GM12878 (cell line): ENCODE measurements at regions not wholly inside any gene's neighbourhood (a gene's known extent, or its start where the extent isn't known, plus 50 kb on each side); places are given as distances from the start of the nearest gene placed in this dataset.

Source experiments
- ATAC-seq: fragments of 200-7000 bp; cut with Tn5 transposase; 3 replicates; pipeline ENCODE4 v1.9.1; 2020; ENCODE audit warnings: mild to moderate bottlenecking, moderate library complexity
- BruUV-seq: library from RNA; stranded (reverse); fragments of 400-500 nt; replicated peaks from 2 replicates; lab custom pipeline; 2021; lab: Mats Ljungman, UMichigan
- CTCF ChIA-PET: fragments of 300-600 bp; sonication (Branson Sonifier 250); formaldehyde crosslinking; extraction: SDS; loops from one replicate; lab custom pipeline; 2021; ENCODE audit warnings: inconsistent platforms; lab: Yijun Ruan, JAX
- POLR2A ChIA-PET: fragments of 350-600 bp; formaldehyde crosslinking; extraction: SDS; loops from one replicate; lab custom pipeline; 2021; ENCODE audit warnings: inconsistent platforms; lab: Charles Lee
- RAD21 ChIA-PET: fragments of 300-600 bp; sonication (Branson Sonifier 250); formaldehyde crosslinking; loops from one replicate; lab custom pipeline; 2023; ENCODE audit warnings: antibody characterized with exemption; ENCODE audit not compliant: unreplicated experiment; lab: Charles Lee
- SMC1A ChIA-PET: fragments of 300-600 bp; sonication (Branson Sonifier 250); formaldehyde crosslinking; loops from one replicate; lab custom pipeline; 2023; ENCODE audit not compliant: unreplicated experiment, uncharacterized antibody; lab: Charles Lee
- DNase-seq: peaks from one replicate; pipeline ENCODE4 v3.0.0-alpha.2; 2011; ENCODE audit warnings: low read depth, low spot score
- FAIRE-seq: peaks from 3 replicates; lab custom pipeline; 2011; peaks lifted over from hg19 to GRCh38; lab: Jason Lieb, UNC
- H2AFZ ChIP-seq: 2 replicates; pipeline ENCODE4 v1.6.0; 2011; ENCODE audit warnings: low read depth, low read length, control low read depth; ENCODE audit not compliant: control insufficient read depth
- H3K27ac ChIP-seq: 2 replicates; pipeline ENCODE4 v1.5.1; 2011; ENCODE audit warnings: control low read depth; ENCODE audit not compliant: control insufficient read depth, insufficient read depth
- H3K27me3 ChIP-seq, 2 experiments: replicated peaks in 1 of 2; 2 replicates each; pipeline versions ENCODE4 v1.6.0 to v1.6.1; 2011; ENCODE audit warnings: low read length in 1 of 2; ENCODE audit not compliant: control insufficient read depth in 2 of 2, insufficient read depth in 2 of 2
- H3K36me3 ChIP-seq, 2 experiments: 2 replicates each; pipeline ENCODE4 v1.5.1; 2011; ENCODE audit warnings: low read length in 1 of 2; ENCODE audit not compliant: control insufficient read depth in 2 of 2, insufficient read depth in 2 of 2
- H3K4me1 ChIP-seq: 2 replicates; pipeline ENCODE4 v1.6.1; 2011; ENCODE audit warnings: mild to moderate bottlenecking, low read length, moderate library complexity, mixed read lengths; ENCODE audit not compliant: control insufficient read depth, insufficient read depth
- H3K4me2 ChIP-seq: 2 replicates; pipeline ENCODE4 v1.6.0; 2011; ENCODE audit warnings: control low read depth; ENCODE audit not compliant: control insufficient read depth, insufficient read depth
- H3K4me3 ChIP-seq: fragments of 200-600 bp; sonication (generic); 2 replicates; pipeline ENCODE4 v1.5.1; 2016
- H3K79me2 ChIP-seq: 2 replicates; pipeline ENCODE4 v1.6.0; 2011; ENCODE audit warnings: low read length; ENCODE audit not compliant: control insufficient read depth, insufficient read depth
- H3K9ac ChIP-seq: 2 replicates; pipeline ENCODE4 v1.8.0; 2011; ENCODE audit warnings: low read length, control low read depth, mixed read lengths; ENCODE audit not compliant: control insufficient read depth, insufficient read depth
- H3K9me3 ChIP-seq: replicated peaks from 3 replicates; pipeline ENCODE4 v1.5.1; 2011; ENCODE audit warnings: mild to moderate bottlenecking, low read length; ENCODE audit not compliant: control insufficient read depth, insufficient read depth
- H4K20me1 ChIP-seq: 2 replicates; pipeline ENCODE4 v1.6.0; 2011; ENCODE audit not compliant: control insufficient read depth, insufficient read depth
- CEBPB ChIP-seq, 2 experiments: fragments of 150-350 bp in 1 of 2; IDR thresholded peaks; 2 replicates each; pipeline ENCODE4 v1.6.1; 2012 to 2014; ENCODE audit warnings: low read depth in 2 of 2, low read length in 2 of 2, borderline replicate concordance in 1 of 2, inconsistent platforms in 1 of 2
- CHD4 ChIP-seq: fragments of 200-600 bp; sonication (generic); IDR thresholded peaks from 2 replicates; pipeline ENCODE4 v1.6.1; 2016; ENCODE audit warnings: mild to moderate bottlenecking
- KDM1A ChIP-seq: fragments of 200-600 bp; sonication (generic); IDR thresholded peaks from 2 replicates; pipeline ENCODE4 v1.6.1; 2016; ENCODE audit warnings: borderline replicate concordance
- POLR2AphosphoS2 ChIP-seq: IDR thresholded peaks from 2 replicates; pipeline ENCODE4 v1.6.1; 2011; ENCODE audit warnings: low read depth, mild to moderate bottlenecking, low read length, improper control_type of control experiment, moderate library complexity
- ZNF207 ChIP-seq: fragments of 450-650 bp; IDR thresholded peaks from 2 replicates; pipeline ENCODE4 v1.6.1; 2014; ENCODE audit warnings: antibody characterized with exemption, mild to moderate bottlenecking, borderline replicate concordance
- ZZZ3 ChIP-seq: IDR thresholded peaks from 2 replicates; pipeline ENCODE4 v1.6.1; 2011; ENCODE audit warnings: low read depth; ENCODE audit not compliant: control insufficient read depth, insufficient read length
- WGBS: methylation state at CpG from one replicate; pipeline ENCODE4 v1.1.6; 2016; ENCODE audit warnings: low lambda C conversion rate; ENCODE audit not compliant: insufficient replicate concordance, insufficient coverage; ENCODE audit errors: missing lambda C conversion rate; 5-methylcytosine and 5-hydroxymethylcytosine counted together
- in situ Hi-C: fragments of 300-500 bp; cut with MboI; formaldehyde crosslinking; loops from 9 replicates; pipeline ENCODE4 v1.14.3; 2018; ENCODE audit warnings: mixed read lengths
- intact Hi-C: fragments of 100-400 bp; cut with micrococcal nuclease; formaldehyde crosslinking; loops from one replicate; pipeline ENCODE4 v1.14.2; 2022; ENCODE audit not compliant: unreplicated experiment
- TF ChIP-seq, protein P1 (sequence below): IDR thresholded peaks from 2 replicates; pipeline ENCODE4 v1.6.1; 2012; ENCODE audit warnings: improper control_type of control experiment, low read depth, low read length; ENCODE audit not compliant: insufficient replicate concordance
- TF ChIP-seq, protein P2 (sequence below): fragments of 450-650 bp; IDR thresholded peaks from 2 replicates; pipeline ENCODE4 v1.6.1; 2017; ENCODE audit warnings: borderline replicate concordance
- TF ChIP-seq, protein P3 (sequence below): IDR thresholded peaks from 2 replicates; pipeline ENCODE4 v1.6.1; 2011; ENCODE audit warnings: borderline replicate concordance, low read depth, mild to moderate bottlenecking, moderate library complexity, low read length; ENCODE audit not compliant: insufficient read depth, poor library complexity, severe bottlenecking

DNA sequence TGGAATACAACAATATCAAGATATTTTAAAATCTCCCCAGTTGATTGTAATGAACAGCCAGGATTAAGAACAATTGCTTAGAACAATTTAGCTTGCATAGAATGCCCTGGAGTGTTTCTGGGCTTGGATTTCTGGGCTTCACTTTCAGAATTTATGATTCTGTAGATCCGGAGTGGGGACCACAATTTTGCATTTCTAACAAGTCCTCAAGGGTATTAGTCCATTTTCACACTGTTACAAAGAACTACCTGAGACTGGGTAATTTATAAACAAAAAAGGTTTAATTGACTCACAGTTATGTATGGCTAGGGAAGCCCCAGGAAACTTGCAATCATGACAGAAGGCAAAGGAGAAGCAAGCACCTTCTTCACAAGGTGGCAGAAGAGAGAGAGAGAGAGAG, 54.3 kb upstream of the MYRIP start:
- no peaks in the 10 kb centered on the region for H3K4me1 ChIP-seq
- POLR2A ChIA-PET = no interaction called here
- in situ Hi-C loops (no loop called here), intact Hi-C loops (no loop called here)
- no peak overlapping the region for H3K4me2 ChIP-seq
- H4K20me1 ChIP-seq = no peaks in the 10 kb centered on the region
- H3K27me3 ChIP-seq = no peaks in the 10 kb centered on the region
- no TSS peak for BruUV-seq
- H3K4me3 ChIP-seq = no peak overlapping the region
- RAD21 ChIA-PET = no interaction called here
- FAIRE-seq (no peak), ATAC-seq (peak; percentile 49)
- no peaks in the 10 kb centered on the region for H3K36me3 ChIP-seq
- CTCF ChIA-PET = interaction anchor here (0.6 to 1.2 kb wide), 2 partner anchors 28 to 141 kb away, joined by 3 to 4 read pairs; no protein-coding TSS in a partner anchor
- no peak overlapping the region for H2AFZ ChIP-seq
- H3K79me2 ChIP-seq = no peaks in the 10 kb centered on the region
- 0% methylated on average over 1 of the region's 1 CpG for WGBS
- H3K27ac ChIP-seq = no peak overlapping the region
- no peaks in the 10 kb centered on the region for H3K9me3 ChIP-seq
- no peak for TF ChIP-seq ZNF207
- no peak for TF ChIP-seq CEBPB (IDR thresholded peaks at IDR 0.05; ENCODE audit: borderline replicate concordance in 1 of 2, low read depth in 2 of 2, low read length in 2 of 2)
- no peak for TF ChIP-seq ZZZ3
- TF ChIP-seq, all 136 proteins: peak for 0
- no peak for DNase-seq
- SMC1A ChIA-PET = no interaction called here
- no peak overlapping the region for H3K9ac ChIP-seq

DNA sequence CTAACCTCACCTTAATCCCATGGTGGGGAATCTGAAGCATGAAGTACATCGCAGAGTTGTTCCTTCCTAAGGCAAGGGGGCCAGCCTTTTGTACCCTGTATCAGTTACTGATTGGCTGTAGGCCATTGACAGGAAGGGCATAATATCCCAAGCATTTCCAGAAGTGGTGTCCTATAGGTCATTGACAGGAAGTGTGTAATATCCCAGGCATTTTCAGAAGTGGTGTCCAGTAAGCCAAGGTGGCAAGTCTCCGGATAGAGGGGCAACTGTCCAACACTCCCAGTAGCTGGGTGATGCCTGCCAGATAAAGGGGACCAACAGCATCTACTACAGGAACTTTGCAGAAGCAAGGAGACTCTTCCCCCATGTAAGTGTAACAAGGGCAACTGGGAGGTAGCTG, 52.1 kb upstream of the MYRIP start:
- FAIRE-seq = no peak
- in situ Hi-C loops (no loop called here), intact Hi-C loops (no loop called here)
- WGBS = 87% methylated on average over 2 of the region's 2 CpGs
- RAD21 ChIA-PET = no interaction called here
- Histone ChIP-seq H3K9ac (no peak overlapping the region), H3K79me2 (no peaks in the 10 kb centered on the region), H3K4me2 (no peak overlapping the region), H3K27me3 (no peaks in the 10 kb centered on the region), H3K4me1 (no peaks in the 10 kb centered on the region), H2AFZ (no peak overlapping the region), H3K9me3 (no peaks in the 10 kb centered on the region), H3K36me3 (no peaks in the 10 kb centered on the region), H4K20me1 (no peaks in the 10 kb centered on the region), H3K4me3 (no peak overlapping the region), H3K27ac (no peak overlapping the region)
- no peak for ATAC-seq
- BruUV-seq = no TSS peak
- CTCF ChIA-PET = interaction anchor here (0.9 kb wide), 1 partner anchor 16 kb away, joined by 3 read pairs; no protein-coding TSS in a partner anchor
- POLR2A ChIA-PET = no interaction called here
- SMC1A ChIA-PET = interaction anchor here (1.0 to 1.5 kb wide), 3 partner anchors 9 to 45 kb away, joined by 3 to 4 read pairs (median 3); no protein-coding TSS in a partner anchor
- no peak for DNase-seq
- TF ChIP-seq POLR2AphosphoS2 (no peak), CHD4 (no peak), KDM1A (no peak)
- TF ChIP-seq, protein P1, sequence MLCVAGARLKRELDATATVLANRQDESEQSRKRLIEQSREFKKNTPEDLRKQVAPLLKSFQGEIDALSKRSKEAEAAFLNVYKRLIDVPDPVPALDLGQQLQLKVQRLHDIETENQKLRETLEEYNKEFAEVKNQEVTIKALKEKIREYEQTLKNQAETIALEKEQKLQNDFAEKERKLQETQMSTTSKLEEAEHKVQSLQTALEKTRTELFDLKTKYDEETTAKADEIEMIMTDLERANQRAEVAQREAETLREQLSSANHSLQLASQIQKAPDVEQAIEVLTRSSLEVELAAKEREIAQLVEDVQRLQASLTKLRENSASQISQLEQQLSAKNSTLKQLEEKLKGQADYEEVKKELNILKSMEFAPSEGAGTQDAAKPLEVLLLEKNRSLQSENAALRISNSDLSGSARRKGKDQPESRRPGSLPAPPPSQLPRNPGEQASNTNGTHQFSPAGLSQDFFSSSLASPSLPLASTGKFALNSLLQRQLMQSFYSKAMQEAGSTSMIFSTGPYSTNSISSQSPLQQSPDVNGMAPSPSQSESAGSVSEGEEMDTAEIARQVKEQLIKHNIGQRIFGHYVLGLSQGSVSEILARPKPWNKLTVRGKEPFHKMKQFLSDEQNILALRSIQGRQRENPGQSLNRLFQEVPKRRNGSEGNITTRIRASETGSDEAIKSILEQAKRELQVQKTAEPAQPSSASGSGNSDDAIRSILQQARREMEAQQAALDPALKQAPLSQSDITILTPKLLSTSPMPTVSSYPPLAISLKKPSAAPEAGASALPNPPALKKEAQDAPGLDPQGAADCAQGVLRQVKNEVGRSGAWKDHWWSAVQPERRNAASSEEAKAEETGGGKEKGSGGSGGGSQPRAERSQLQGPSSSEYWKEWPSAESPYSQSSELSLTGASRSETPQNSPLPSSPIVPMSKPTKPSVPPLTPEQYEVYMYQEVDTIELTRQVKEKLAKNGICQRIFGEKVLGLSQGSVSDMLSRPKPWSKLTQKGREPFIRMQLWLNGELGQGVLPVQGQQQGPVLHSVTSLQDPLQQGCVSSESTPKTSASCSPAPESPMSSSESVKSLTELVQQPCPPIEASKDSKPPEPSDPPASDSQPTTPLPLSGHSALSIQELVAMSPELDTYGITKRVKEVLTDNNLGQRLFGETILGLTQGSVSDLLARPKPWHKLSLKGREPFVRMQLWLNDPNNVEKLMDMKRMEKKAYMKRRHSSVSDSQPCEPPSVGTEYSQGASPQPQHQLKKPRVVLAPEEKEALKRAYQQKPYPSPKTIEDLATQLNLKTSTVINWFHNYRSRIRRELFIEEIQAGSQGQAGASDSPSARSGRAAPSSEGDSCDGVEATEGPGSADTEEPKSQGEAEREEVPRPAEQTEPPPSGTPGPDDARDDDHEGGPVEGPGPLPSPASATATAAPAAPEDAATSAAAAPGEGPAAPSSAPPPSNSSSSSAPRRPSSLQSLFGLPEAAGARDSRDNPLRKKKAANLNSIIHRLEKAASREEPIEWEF = no peak
- TF ChIP-seq, protein P2, sequence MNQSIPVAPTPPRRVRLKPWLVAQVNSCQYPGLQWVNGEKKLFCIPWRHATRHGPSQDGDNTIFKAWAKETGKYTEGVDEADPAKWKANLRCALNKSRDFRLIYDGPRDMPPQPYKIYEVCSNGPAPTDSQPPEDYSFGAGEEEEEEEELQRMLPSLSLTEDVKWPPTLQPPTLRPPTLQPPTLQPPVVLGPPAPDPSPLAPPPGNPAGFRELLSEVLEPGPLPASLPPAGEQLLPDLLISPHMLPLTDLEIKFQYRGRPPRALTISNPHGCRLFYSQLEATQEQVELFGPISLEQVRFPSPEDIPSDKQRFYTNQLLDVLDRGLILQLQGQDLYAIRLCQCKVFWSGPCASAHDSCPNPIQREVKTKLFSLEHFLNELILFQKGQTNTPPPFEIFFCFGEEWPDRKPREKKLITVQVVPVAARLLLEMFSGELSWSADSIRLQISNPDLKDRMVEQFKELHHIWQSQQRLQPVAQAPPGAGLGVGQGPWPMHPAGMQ = no peak
- TF ChIP-seq, protein P3, sequence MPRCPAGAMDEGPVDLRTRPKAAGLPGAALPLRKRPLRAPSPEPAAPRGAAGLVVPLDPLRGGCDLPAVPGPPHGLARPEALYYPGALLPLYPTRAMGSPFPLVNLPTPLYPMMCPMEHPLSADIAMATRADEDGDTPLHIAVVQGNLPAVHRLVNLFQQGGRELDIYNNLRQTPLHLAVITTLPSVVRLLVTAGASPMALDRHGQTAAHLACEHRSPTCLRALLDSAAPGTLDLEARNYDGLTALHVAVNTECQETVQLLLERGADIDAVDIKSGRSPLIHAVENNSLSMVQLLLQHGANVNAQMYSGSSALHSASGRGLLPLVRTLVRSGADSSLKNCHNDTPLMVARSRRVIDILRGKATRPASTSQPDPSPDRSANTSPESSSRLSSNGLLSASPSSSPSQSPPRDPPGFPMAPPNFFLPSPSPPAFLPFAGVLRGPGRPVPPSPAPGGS = no peak
